OCI-LY7 (cell line): ENCODE measurements at regions not wholly inside any gene's neighbourhood (a gene's known extent, or its start where the extent isn't known, plus 50 kb on each side); places are given as distances from the start of the nearest gene placed in this dataset.

Experiments used
- BruUV-seq: library from RNA; stranded (reverse); fragments of 400-500 nt; replicated peaks from 2 replicates; lab custom pipeline; 2021; lab: Mats Ljungman, UMichigan
- CTCF ChIA-PET: fragments of 300-600 bp; sonication (Branson Sonifier 250); formaldehyde crosslinking; loops from one replicate; lab custom pipeline; 2022; ENCODE audit warnings: antibody characterized with exemption; ENCODE audit not compliant: unreplicated experiment; lab: Charles Lee
- POLR2A ChIA-PET: fragments of 300-600 bp; sonication (Branson Sonifier 250); formaldehyde crosslinking; loops from one replicate; lab custom pipeline; 2022; ENCODE audit warnings: antibody characterized with exemption; lab: Charles Lee
- DNase-seq: peaks from one replicate; pipeline ENCODE4 v3.0.0-alpha.2; 2015; ENCODE audit warnings: low spot score
- H2AFZ ChIP-seq: fragments of 200-600 bp; sonication (generic), shearing (Covaris generic); 2 replicates; pipeline ENCODE4 v1.6.1; 2014; ENCODE audit warnings: mild to moderate bottlenecking, antibody characterized with exemption, low read length, moderate library complexity
- H3K27ac ChIP-seq: fragments of 200-600 bp; sonication (generic); 2 replicates; pipeline ENCODE4 v1.5.1; 2014; ENCODE audit warnings: mixed run types, low read depth, mild to moderate bottlenecking, moderate library complexity, low read length, inconsistent platforms; ENCODE audit not compliant: poor library complexity, severe bottlenecking
- H3K36me3 ChIP-seq: fragments of 200-600 bp; sonication (generic); 2 replicates; pipeline ENCODE4 v1.6.1; 2014; ENCODE audit warnings: mild to moderate bottlenecking, antibody characterized with exemption, low read length, moderate library complexity, mixed read lengths; ENCODE audit not compliant: insufficient read depth
- H3K4me1 ChIP-seq: fragments of 200-600 bp; sonication (generic); 2 replicates; pipeline ENCODE4 v1.5.1; 2014; ENCODE audit warnings: mild to moderate bottlenecking, low read length; ENCODE audit not compliant: insufficient read depth, poor library complexity, severe bottlenecking
- H3K4me2 ChIP-seq: fragments of 200-600 bp; sonication (generic); 2 replicates; pipeline ENCODE4 v1.6.1; 2014; ENCODE audit warnings: mild to moderate bottlenecking, low read length
- H3K4me3 ChIP-seq: fragments of 200-600 bp; sonication (generic); 2 replicates; pipeline ENCODE4 v1.5.1; 2014; ENCODE audit warnings: mild to moderate bottlenecking, low read depth, low read length; ENCODE audit not compliant: poor library complexity, severe bottlenecking
- H3K79me2 ChIP-seq: fragments of 200-600 bp; sonication (generic); 2 replicates; pipeline ENCODE4 v1.6.1; 2016; ENCODE audit warnings: low read depth, mild to moderate bottlenecking, low read length, moderate library complexity, mixed read lengths; ENCODE audit not compliant: insufficient read depth
- H3K9me2 ChIP-seq: fragments of 200-600 bp; sonication (generic); 2 replicates; pipeline ENCODE4 v1.6.1; 2016; ENCODE audit warnings: mild to moderate bottlenecking, low read length, mixed read lengths; ENCODE audit not compliant: insufficient read depth
- H3K9me3 ChIP-seq: fragments of 200-600 bp; sonication (generic); 2 replicates; pipeline ENCODE4 v1.6.1; 2014; ENCODE audit warnings: mild to moderate bottlenecking, mixed run types, low read length, mixed read lengths
- H4K20me1 ChIP-seq: fragments of 200-600 bp; sonication (generic); 2 replicates; pipeline ENCODE4 v1.6.1; 2014; ENCODE audit warnings: mild to moderate bottlenecking, antibody characterized with exemption, low read length, moderate library complexity, mixed read lengths; ENCODE audit not compliant: insufficient read depth
- CTCF ChIP-seq: fragments of 200-600 bp; sonication (generic); conservative IDR thresholded peaks from 2 replicates; pipeline ENCODE4 v1.5.1; 2014; ENCODE audit warnings: mild to moderate bottlenecking, antibody characterized with exemption, low read length, moderate library complexity, mixed read lengths
- EZH2phosphoT487 ChIP-seq: fragments of 200-600 bp; sonication (generic); IDR thresholded peaks from 2 replicates; pipeline ENCODE4 v1.6.1; 2018; ENCODE audit warnings: low read depth, borderline replicate concordance, mild to moderate bottlenecking, mixed run types, antibody characterized with exemption, low read length, moderate library complexity, mixed read lengths
- intact Hi-C: fragments of 100-400 bp; cut with micrococcal nuclease; formaldehyde crosslinking; loops from one replicate; pipeline ENCODE4 v1.10.0; 2022; ENCODE audit not compliant: unreplicated experiment

GRCh38 chr11:130787092-130787616 lies 129.1 kb downstream of the SNX19 start:
- Histone ChIP-seq H3K36me3 (no peaks in the 10 kb centered on the region), H3K27ac (no peak overlapping the region), H3K4me1 (no peaks in the 10 kb centered on the region), H3K4me2 (no peak overlapping the region), H3K9me2 (no peaks in the 10 kb centered on the region), H4K20me1 (no peaks in the 10 kb centered on the region), H3K79me2 (no peaks in the 10 kb centered on the region), H3K9me3 (no peaks in the 10 kb centered on the region), H2AFZ (no peak overlapping the region), H3K4me3 (no peak overlapping the region)
- no TSS peak for BruUV-seq
- ChIA-PET POLR2A (interaction anchor here (0.5 kb wide), 1 partner anchor 519 kb away, joined by 3 read pairs; no protein-coding TSS in a partner anchor), CTCF (no interaction called here)
- intact Hi-C loops: no loop called here
- TF ChIP-seq CTCF (no peak), EZH2phosphoT487 (no peak)
- no peak for DNase-seq

GRCh38 chr11:130787973-130788570 lies 128.2 kb downstream of the SNX19 start:
- no peaks in the 10 kb centered on the region for H4K20me1 ChIP-seq
- no peak overlapping the region for H3K27ac ChIP-seq
- no peak for DNase-seq
- ChIA-PET CTCF (no interaction called here), POLR2A (interaction anchor here (0.5 to 1.0 kb wide), 3 partner anchors 9 to 1038 kb away, joined by 3 to 4 read pairs (median 3); no protein-coding TSS in a partner anchor)
- H3K9me3 ChIP-seq: no peaks in the 10 kb centered on the region
- intact Hi-C loops: no loop called here
- no peaks in the 10 kb centered on the region for H3K36me3 ChIP-seq
- no peaks in the 10 kb centered on the region for H3K4me1 ChIP-seq
- no peaks in the 10 kb centered on the region for H3K79me2 ChIP-seq
- BruUV-seq: no TSS peak
- no peak overlapping the region for H2AFZ ChIP-seq
- no peak for TF ChIP-seq EZH2phosphoT487
- TF ChIP-seq CTCF: no peak
- H3K4me3 ChIP-seq: no peak overlapping the region
- no peak overlapping the region for H3K4me2 ChIP-seq
- no peaks in the 10 kb centered on the region for H3K9me2 ChIP-seq

GRCh38 chr11:130789056-130789640 lies 127.1 kb downstream of the SNX19 start:
- no peak overlapping the region for H3K27ac ChIP-seq
- ChIA-PET CTCF (no interaction called here), POLR2A (interaction anchor here (0.8 to 1.0 kb wide), 2 partner anchors 8 to 14 kb away, joined by 3 to 7 read pairs; no protein-coding TSS in a partner anchor)
- intact Hi-C loops: no loop called here
- BruUV-seq: no TSS peak
- H3K9me2 ChIP-seq: no peaks in the 10 kb centered on the region
- H3K9me3 ChIP-seq: no peaks in the 10 kb centered on the region
- no peak for DNase-seq
- H3K79me2 ChIP-seq: no peaks in the 10 kb centered on the region
- H2AFZ ChIP-seq: no peak overlapping the region
- no peaks in the 10 kb centered on the region for H4K20me1 ChIP-seq
- TF ChIP-seq EZH2phosphoT487: no peak
- TF ChIP-seq CTCF: no peak
- H3K4me2 ChIP-seq: no peak overlapping the region
- H3K4me1 ChIP-seq: no peaks in the 10 kb centered on the region
- no peak overlapping the region for H3K4me3 ChIP-seq
- no peaks in the 10 kb centered on the region for H3K36me3 ChIP-seq
